ENCODE measurements at regions not wholly inside any gene's neighbourhood (a gene's known extent, or its start where the extent isn't known, plus 50 kb on each side); places are given as distances from the start of the nearest gene placed in this dataset.

DNA sequence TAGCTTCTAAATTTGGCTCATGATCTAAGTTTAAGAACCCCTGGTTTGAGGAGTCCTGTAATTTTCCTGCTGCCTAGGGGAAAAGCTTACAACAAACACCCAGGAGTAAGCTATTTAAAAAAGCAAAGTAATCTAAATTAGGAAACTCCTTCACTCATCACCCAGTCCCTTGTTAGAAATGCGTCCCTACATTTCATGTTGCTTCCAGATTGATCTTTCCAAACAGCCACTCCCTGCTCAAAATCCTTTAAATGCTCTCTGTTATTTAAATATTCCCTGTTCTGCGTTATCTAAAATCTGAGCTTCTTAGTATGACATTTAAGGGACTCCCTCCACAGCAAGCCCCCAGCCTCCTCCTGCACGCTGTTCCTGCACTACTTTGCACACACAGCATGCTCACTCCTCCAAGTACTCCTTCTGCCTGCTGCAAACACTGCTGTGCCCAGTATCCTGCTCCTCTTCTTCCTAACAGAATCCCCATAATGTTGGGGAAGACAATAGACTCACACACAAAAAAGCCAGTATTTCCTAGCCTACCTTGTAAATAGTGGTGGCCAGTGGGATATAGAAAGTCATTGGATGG, 123.3 kb upstream of the RASEF start:
- Histone ChIP-seq H3K27me3 (ENCODE audit: low read length) (peaks cover 14% of the 10 kb centered on the region; the same call in 1 of the 2 replicates), H3K36me3 (ENCODE audit: low read depth, low read length) (no peaks in the 10 kb centered on the region), H3K4me1 (ENCODE audit: insufficient read depth, low read length) (no peaks in the 10 kb centered on the region), H3F3A (ENCODE audit: low read length, unreplicated experiment) (no peaks in the 10 kb centered on the region), H3K9ac (ENCODE audit: low read length) (no peak overlapping the region), H2AFZ (ENCODE audit: low read length) (no peak overlapping the region), H3K4me2 (ENCODE audit: low read length) (no peak overlapping the region), H4K20me1 (ENCODE audit: low read length) (no peaks in the 10 kb centered on the region), H3K9me3 (ENCODE audit: low read length) (no peaks in the 10 kb centered on the region), H3K27ac (ENCODE audit: low read length) (no peak overlapping the region), H3K4me3 (ENCODE audit: low read length) (no peak overlapping the region), H3K9me2 (replicated peaks; ENCODE audit: low read length) (no peaks in the 10 kb centered on the region), H3K79me2 (ENCODE audit: low read length) (no peaks in the 10 kb centered on the region)
- intact Hi-C loops (cut with micrococcal nuclease): no loop called here
- no peak for ATAC-seq
- CTCF ChIA-PET: no interaction called here
- POLR2A ChIA-PET (ENCODE audit: unreplicated experiment): no interaction called here
- BruUV-seq (replicated peaks): no TSS peak
- TF ChIP-seq, protein P1, sequence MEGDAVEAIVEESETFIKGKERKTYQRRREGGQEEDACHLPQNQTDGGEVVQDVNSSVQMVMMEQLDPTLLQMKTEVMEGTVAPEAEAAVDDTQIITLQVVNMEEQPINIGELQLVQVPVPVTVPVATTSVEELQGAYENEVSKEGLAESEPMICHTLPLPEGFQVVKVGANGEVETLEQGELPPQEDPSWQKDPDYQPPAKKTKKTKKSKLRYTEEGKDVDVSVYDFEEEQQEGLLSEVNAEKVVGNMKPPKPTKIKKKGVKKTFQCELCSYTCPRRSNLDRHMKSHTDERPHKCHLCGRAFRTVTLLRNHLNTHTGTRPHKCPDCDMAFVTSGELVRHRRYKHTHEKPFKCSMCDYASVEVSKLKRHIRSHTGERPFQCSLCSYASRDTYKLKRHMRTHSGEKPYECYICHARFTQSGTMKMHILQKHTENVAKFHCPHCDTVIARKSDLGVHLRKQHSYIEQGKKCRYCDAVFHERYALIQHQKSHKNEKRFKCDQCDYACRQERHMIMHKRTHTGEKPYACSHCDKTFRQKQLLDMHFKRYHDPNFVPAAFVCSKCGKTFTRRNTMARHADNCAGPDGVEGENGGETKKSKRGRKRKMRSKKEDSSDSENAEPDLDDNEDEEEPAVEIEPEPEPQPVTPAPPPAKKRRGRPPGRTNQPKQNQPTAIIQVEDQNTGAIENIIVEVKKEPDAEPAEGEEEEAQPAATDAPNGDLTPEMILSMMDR (conservative IDR thresholded peaks at IDR 0.05; ENCODE audit: low read depth, low read length): no peak
- no peak for TF ChIP-seq EZH2phosphoT487 (IDR thresholded peaks at IDR 0.05; ENCODE audit: borderline replicate concordance, low read length)
- no peak for TF ChIP-seq EZH2 (IDR thresholded peaks at IDR 0.05; ENCODE audit: low read length, unreplicated experiment)
- DNase-seq: no peak

DNA sequence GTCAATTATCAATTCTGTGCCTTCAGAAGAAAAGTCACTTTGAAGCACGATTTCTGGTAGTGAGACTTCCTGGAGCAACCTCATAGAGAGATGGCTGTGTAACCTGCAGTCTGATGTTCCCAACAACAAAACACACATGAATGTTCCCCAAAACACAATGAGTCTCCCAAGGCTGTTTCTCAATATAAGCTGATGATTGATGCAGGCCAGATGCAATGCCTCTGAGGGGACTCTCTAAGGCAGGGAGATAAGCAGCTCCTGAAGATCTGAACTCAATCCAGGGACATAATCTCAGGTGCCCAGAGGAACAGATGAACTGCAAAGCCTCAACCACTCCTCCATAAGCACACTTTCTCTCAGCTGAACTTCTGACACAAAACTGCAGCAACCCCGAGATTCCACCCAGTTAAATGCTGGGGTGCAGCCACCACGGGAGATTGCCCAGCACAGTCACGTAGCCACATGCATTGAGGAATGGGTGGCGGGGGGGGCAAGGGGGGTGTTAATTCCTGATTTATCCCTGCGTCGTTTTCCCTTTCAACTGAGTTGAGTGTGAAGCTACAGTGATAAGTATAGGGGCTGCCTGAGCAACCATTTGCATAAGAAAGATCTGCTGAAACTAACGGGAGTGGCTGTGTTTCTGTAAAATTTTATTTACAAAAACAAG, 122.7 kb upstream of the RASEF start:
- Histone ChIP-seq H3K4me1 (ENCODE audit: insufficient read depth, low read length) (no peaks in the 10 kb centered on the region), H3K4me3 (ENCODE audit: low read length) (no peak overlapping the region), H3K9me2 (replicated peaks; ENCODE audit: low read length) (no peaks in the 10 kb centered on the region), H3K4me2 (ENCODE audit: low read length) (no peak overlapping the region), H3K9ac (ENCODE audit: low read length) (no peak overlapping the region), H2AFZ (ENCODE audit: low read length) (no peak overlapping the region), H3K27me3 (ENCODE audit: low read length) (peaks cover 14% of the 10 kb centered on the region; the same call in 1 of the 2 replicates), H3K27ac (ENCODE audit: low read length) (no peak overlapping the region), H3K9me3 (ENCODE audit: low read length) (no peaks in the 10 kb centered on the region), H3K79me2 (ENCODE audit: low read length) (no peaks in the 10 kb centered on the region), H4K20me1 (ENCODE audit: low read length) (no peaks in the 10 kb centered on the region), H3F3A (ENCODE audit: low read length, unreplicated experiment) (no peaks in the 10 kb centered on the region), H3K36me3 (ENCODE audit: low read depth, low read length) (no peaks in the 10 kb centered on the region)
- ChIA-PET CTCF (no interaction called here), POLR2A (ENCODE audit: unreplicated experiment) (no interaction called here)
- no peak for TF ChIP-seq EZH2phosphoT487 (IDR thresholded peaks at IDR 0.05; ENCODE audit: borderline replicate concordance, low read length)
- TF ChIP-seq EZH2 (IDR thresholded peaks at IDR 0.05; ENCODE audit: low read length, unreplicated experiment): no peak
- TF ChIP-seq, protein P1 (conservative IDR thresholded peaks at IDR 0.05; ENCODE audit: low read depth, low read length): no peak
- no TSS peak for BruUV-seq (replicated peaks)
- intact Hi-C loops (cut with micrococcal nuclease): no loop called here
- DNase-seq (no peak), ATAC-seq (no peak)

DNA sequence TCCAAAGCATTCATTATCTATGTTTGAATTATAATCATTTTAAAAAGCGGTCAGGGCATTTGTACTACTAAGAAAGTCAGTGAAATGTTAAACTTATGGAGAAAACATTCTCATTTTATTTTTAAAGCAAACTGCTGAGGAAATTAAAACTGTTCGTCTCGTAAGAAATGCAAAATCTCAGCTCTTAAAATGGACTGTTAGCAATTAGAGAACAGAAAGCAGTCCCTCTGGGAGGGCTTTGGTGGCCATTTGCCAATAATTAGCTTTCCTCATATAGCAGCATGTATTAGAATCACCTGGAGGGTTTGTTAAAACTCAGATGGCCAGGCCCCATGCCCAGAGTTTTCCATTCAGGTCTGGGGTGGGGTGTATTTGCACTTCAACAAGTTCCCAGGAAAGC, 120.7 kb upstream of the RASEF start:
- Histone ChIP-seq H3F3A (ENCODE audit: low read length, unreplicated experiment) (no peaks in the 10 kb centered on the region), H3K27me3 (ENCODE audit: low read length) (peaks cover 11% of the 10 kb centered on the region; the same call in 1 of the 2 replicates), H3K36me3 (ENCODE audit: low read depth, low read length) (no peaks in the 10 kb centered on the region), H3K9me3 (ENCODE audit: low read length) (no peaks in the 10 kb centered on the region), H3K4me1 (ENCODE audit: insufficient read depth, low read length) (no peaks in the 10 kb centered on the region), H3K9me2 (replicated peaks; ENCODE audit: low read length) (no peaks in the 10 kb centered on the region), H3K4me3 (ENCODE audit: low read length) (no peak overlapping the region), H2AFZ (ENCODE audit: low read length) (no peak overlapping the region), H4K20me1 (ENCODE audit: low read length) (no peaks in the 10 kb centered on the region), H3K79me2 (ENCODE audit: low read length) (no peaks in the 10 kb centered on the region), H3K27ac (ENCODE audit: low read length) (no peak overlapping the region), H3K4me2 (ENCODE audit: low read length) (no peak overlapping the region), H3K9ac (ENCODE audit: low read length) (no peak overlapping the region)
- ChIA-PET POLR2A (ENCODE audit: unreplicated experiment) (no interaction called here), CTCF (no interaction called here)
- no TSS peak for BruUV-seq (replicated peaks)
- intact Hi-C loops (cut with micrococcal nuclease): no loop called here
- DNase-seq: no peak
- TF ChIP-seq, protein P1 (conservative IDR thresholded peaks at IDR 0.05; ENCODE audit: low read depth, low read length): no peak
- TF ChIP-seq EZH2 (IDR thresholded peaks at IDR 0.05; ENCODE audit: low read length, unreplicated experiment) (no peak), EZH2phosphoT487 (IDR thresholded peaks at IDR 0.05; ENCODE audit: borderline replicate concordance, low read length) (no peak)
- ATAC-seq: no peak
